Forelimb muscle (tissue), 1 donor: ENCODE measurements at regions not wholly inside any gene's neighbourhood (a gene's known extent, or its start where the extent isn't known, plus 50 kb on each side); places are given as distances from the start of the nearest gene placed in this dataset.

ENCODE experiments used
- DNase-seq: peaks from one replicate; pipeline ENCODE4 v3.0.0-alpha.2; 2013; ENCODE audit warnings: low read depth

DNA sequence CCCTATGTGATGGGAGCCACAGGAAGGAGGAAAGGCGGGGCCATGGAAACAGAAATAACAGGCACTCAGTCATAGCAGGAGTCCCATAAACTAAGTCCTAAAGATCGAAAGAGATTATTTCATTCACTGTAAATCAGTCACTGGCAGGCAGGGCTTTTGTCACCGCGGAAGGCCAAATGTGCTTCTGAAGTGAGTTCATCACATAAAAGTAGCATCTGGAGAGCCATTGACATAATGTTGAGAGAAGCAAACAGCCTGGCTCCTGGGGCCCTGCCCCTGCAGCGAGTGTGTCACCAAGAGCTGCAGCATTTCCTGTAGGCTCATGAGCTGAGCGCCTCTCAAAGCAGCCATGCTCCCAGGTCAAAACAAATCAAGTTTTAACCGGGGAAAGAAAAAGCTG is 476.2 kb downstream of the HAPSTR1 start:
- no peak for DNase-seq

DNA sequence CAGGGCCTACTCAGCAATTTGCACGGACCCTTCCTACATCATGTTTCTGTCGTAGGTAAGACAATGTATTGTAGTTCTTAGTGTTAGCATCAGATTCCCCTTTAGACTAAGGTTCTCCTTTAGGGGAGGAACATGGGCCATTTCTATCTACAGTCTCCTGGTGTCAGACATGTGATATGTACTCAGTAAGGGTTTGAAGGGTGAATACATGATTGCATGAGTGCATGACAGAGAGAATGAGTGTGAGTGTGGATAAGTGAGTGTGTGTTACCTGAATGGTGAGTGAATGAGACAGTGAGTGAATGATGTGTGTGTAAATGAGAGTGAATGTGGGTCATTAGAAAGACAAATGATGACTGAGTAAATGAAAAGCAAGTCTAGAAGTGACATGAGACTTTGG is 476.8 kb downstream of the HAPSTR1 start:
- no peak for DNase-seq

DNA sequence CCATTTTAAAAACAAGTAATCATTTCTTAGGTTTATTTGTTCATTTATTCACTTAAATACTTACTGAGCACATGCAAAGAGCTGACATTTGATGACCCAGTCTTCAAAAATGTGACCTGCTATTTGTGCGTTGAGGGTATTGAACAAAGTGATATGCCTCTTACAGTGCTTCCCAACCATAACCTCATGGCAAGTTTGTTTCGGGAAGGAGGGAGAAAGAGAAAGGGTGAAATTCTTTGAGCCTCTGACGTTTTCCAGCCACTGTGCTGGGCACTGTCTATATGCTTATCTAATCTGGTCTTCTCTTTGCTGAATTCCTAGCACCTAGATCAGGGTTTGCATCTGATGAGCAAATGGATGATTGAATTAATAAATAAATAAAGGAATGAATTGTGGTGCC is 479.1 kb downstream of the HAPSTR1 start:
- DNase-seq: no peak

DNA sequence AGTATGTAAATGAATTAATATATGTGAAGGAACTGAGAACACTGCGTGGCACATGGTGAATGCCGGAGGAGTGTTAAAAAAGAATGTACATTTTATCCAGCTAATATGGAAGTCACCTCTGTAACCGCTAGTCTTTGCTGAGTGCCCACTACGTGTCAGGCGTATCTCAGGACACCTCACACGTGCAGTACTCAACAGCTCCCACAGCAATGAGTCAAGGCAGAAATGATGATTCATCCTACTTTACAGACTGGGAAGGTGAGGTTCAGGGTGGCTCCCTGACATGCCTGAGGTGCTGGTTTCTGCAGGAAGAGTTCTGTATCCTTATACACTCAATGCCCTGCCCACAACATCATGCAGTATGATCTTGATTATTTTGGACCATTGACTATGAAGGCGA is 487.0 kb downstream of the HAPSTR1 start:
- DNase-seq: no peak

DNA sequence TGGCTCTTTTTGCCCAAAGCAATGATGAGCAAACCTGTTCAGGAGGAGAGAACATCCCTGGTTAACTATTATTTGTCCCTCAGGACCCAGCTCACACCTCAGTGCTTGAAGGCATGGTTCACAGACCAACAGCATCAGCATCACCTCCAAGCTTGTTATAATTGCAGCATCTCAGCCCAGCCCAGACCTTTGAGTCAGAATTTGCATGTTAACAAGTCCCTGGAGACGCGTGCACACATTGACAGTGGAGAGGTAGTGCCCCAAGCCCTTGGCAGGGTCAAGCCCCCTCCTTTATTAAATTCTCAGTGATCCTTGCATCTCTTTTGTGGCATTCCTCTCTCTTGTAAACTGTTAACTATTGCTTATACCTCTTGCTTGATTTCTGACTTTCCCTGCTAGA is 488.6 kb downstream of the HAPSTR1 start:
- no peak for DNase-seq

DNA sequence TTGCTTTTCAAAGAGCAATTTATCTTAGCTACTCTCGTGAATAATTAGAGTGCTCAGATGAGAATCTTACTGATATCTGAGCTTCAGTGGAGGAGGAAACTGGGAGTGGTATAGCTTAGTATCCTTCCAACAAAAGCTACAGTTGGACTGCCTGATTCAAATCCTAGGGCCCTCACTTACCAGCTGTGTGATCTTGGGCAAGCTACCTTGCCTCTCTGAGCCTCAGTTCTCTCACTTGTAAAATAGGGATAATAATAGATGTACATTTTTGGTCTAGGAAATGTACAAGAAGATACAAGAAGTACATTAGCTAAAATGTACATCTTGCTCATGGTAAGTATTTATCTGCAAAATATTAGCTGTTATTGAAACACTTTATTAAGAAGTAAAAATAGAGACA is 502.0 kb downstream of the HAPSTR1 start:
- no peak for DNase-seq

DNA sequence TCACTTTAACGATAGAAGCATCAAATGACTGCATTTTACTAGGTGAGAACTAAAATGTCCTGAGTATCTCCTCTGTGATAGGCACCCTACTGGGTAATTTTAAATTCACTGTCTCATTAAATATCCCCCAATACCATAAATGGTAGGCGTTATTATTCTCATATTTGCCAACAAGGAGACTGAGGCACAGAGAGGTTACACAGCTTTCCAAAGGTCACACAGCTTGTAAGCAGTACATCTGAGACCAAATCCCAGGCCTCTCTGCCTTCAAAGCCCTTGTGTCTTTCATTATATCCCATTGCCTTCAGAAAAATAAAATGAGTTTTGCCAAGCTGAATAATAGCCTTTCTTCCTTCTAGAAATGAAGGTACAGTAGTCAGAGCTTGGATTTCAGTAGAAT is 502.6 kb downstream of the HAPSTR1 start:
- no peak for DNase-seq

DNA sequence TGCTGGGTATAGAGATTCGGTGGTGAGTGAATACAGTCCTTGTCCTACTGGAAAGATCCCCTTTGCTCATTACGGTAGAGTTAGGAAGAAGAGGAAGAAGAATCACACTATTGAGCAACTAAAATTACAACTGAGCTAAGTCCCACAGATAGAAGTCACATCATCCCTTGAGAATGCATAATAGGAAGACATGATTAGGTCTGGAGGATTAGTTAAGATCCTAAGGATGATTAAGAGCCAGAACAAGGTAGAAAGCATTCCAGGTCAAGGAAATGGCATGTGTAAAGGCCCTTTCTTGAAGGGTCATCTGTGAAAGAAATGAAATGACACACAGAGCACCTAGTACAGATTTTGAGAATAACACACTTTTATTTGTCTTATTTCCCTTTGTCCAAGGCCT is 503.5 kb downstream of the HAPSTR1 start:
- no peak for DNase-seq

DNA sequence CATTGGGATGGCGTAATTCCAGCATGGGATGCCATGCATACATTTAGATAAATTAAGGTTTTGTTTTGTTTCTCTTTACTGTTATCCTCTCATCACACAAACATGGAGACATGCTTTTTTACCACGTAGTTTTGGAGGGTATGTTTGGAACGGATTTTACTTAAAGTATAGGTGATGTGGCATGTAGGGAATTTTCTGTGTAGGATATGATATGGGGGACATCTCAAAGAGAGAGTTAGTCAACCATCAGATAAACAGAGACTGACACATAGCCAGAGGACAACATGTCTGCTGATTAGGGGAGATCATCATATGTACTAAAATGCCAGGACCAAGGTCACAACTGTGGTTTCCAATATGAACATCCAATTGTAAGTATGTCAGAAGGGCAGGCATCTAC is 503.9 kb downstream of the HAPSTR1 start:
- no peak for DNase-seq

DNA sequence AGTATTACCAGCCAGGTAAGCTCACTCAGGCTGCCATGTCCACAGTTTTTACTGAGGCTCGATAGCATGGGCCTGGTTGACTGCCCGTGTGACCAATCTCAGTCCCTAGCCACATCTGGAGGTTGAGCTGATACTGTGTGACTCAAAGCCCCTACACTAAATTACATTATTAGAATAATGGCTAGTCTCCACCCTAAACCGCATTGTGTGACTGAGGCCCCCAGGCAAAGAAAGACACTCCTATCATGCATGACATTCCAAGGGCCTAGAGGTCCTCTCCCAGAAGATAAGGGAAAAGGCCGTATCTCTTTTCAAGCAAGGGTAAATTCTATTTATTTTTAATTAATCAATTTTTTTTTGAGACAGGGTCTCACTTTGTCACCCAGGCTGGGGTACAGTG is 505.3 kb downstream of the HAPSTR1 start:
- DNase-seq: no peak

DNA sequence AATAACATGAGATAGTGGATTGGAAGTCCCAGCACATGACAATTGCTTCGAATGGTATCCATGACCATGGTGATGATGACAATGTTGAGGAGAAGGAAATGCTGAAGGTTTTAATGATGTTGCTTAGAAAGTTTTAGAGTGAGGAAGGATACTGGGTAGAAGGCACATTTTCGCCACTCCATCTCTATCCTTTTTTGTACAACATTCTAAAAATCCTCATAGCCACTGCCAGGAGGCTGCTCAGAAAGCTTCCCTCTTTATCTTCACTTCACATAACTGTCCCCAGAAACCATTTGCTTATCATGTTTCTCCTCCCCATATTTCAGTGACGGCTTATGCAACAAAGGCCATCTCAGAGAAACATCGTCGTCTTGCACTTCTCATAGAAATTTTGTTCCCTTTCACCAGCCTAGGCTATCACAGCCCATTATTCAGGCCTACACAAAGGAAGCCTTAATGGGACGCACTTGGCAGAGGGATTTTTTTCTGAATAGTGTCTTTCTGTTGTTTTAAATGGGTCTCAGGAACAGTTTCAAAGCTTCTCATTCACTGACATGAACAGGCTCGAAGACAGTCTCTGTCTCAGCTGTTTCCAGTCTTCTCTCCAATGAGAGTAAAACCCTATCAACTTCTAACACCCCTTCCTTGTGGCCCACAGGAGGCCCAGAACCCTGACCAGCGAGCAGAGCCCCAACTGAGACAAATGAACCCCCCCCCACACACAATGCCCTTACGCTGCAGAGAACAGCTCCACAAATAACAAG is 506.7 kb downstream of the HAPSTR1 start:
- no peak for DNase-seq

DNA sequence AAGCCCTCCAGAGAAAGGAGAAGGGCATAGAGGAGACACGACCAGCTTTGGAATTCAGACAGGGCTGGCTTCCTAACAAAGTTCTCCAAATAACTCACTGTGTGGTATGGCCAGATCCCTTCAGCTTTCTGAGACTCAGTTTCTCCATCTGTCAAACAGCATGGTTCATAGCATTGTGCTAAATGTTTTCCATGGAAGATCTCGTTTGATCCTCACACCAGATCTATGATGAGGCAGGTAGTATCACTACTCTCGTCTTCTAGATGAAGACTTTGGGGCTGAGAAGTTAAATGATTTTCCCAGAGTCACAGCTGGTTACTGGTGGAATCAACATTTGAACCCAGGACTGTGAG is 507.3 kb downstream of the HAPSTR1 start:
- no peak for DNase-seq

DNA sequence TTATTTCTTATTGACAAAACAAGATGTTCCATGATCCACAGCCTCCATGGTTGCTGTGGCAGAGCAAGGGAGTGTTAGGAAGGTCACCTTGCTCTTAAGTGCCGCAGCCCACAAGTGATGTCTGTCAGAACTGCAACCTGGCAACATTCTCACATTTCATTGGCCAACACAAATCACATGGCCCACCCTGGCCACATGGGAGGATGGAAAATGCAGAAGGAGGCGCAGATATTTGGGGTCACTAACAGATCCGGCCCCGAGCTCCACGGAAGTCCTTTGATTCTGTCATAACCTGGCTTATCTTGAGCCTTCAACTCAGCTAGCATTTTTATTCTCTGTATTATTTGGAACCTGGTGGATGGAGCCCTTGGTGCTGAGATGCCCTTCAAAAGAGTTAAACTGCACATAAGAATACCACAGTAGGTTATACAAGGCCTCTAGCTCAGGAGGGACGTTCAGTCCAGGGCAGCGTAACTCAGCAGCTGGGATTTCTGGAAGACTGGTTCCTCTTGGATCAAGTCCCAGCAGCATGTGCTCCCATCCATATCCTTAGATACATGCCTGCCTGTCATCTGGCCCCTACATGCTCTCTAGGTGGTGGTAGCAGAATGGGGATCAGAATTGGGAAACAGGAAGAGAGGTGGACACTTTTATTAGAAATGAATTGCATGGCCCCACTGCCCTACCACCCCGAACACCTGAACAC is 508.1 kb downstream of the HAPSTR1 start:
- no peak for DNase-seq

DNA sequence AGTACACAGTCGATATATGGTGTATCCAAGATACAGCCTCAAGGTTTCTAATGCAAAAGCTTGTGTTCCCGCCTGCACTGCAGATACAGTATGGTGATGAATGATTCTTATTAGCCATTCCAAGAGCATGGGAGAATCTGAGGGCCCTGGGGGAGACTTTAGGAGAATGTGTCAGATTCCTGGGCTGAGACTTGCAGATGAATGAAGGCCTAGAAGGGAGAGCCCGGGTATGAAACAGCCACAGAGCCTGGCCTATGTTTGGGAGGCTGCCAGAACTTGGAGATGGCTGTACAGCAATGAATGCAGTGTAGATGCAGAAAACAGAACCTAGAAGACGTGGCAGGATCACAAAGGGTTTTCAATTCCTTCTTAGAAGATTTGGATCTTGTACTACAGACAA is 510.7 kb downstream of the HAPSTR1 start:
- no peak for DNase-seq

DNA sequence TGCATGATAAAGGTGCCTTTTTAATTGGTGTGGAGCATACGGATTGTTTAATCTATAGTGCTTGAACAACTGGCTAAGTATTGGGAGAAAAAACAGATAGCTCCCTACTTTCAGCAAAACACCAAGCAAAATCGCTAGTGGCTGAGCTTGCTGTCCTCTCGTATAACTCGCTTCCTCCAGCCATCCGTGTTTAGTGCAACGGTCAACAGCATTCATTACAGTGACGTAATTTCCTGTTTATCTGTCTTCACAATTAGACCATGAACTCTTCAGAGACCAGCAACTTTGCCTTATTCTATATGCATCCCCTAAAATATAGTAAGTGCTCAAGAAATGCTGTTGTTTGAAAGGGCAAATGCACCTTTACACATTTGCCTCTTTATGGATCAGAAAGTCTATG is 511.9 kb downstream of the HAPSTR1 start:
- no peak for DNase-seq

DNA sequence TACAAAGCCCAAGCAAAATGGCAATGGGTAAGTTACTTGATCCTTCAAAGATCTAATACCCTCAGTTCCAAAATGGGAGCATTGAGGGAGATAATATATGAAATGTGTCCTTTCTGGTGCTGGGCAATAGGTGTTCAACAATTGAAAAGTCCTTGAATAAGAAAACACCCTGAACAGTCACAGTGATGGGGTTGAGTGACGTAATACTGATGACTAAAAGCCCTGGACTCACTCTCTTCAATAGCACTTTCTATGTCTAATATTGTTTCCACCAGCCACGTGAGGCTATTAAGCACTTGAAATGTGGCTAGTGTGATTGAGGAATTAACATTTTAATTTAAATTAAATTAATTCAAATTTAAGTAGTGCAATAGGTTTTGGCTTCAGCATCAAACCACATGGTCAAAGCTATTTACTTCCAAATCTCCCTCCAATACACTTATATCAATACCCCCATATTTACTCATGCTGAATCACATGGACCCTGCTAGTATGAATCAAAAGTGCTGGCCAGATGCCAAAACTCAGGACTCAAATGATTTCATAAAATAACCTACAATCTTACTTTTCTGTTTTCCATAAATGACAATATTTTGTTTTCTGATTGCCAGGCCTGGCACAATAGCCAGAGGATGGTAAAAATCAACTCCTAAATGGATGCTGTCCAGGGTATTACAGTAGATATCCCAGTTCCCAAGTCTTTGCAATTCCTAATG is 516.2 kb downstream of the HAPSTR1 start:
- no peak for DNase-seq

DNA sequence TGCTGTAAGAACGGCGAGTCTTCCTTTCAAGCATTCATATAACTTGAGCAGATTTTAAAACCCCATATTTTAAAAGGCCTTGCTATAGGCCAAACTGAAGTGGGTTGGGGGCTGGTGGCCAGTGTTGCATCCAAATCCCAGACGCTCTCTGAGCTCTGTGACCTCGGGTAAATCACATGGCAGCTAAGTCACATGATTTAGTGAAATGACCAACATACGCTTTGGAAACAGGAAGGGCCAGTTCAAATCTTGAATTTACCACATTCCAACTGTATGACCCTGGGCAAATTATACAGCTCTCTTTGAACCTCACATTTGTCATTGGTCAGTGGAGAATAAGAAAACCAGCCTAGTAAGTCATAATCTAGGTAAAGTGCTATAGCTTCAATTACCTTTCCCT is 519.3 kb downstream of the HAPSTR1 start:
- no peak for DNase-seq

DNA sequence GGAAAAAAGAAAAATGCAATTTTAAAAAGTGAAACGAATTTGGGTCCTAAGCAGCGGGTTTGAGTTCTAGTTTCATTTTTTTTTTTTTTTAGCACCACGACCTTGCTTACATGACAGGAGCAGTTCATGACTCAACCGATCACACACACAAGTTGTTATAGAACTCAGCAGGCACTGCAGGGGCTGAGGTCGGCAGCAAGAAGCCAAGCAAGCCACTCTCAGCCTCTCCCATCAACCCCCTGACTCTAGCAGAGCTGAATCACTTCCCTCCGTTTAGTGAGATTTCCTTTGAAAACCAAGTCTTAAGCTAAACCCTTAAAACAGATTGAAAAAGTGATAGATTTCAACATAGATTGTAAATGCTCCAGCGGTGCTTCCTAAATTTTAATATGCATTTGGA is 520.8 kb downstream of the HAPSTR1 start:
- no peak for DNase-seq

DNA sequence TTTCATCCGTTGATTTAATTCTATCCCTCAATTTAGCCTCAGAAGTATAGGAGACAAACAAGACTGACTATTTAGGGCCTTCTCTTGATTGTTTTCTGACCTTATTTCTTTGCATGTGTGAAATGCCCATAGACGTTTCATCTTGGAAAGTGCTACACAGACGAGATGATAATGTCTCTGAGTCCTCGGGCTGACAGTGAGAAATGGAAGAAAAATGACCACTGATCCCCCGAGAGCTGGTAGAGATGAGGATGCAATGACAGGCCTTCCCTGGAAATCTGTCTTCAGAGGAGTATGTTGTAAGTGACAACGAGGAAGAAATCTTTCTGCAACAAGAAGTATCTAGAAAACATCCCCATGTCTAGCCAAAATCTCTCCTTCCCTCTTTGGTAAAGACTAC is 522.9 kb downstream of the HAPSTR1 start:
- DNase-seq: no peak

DNA sequence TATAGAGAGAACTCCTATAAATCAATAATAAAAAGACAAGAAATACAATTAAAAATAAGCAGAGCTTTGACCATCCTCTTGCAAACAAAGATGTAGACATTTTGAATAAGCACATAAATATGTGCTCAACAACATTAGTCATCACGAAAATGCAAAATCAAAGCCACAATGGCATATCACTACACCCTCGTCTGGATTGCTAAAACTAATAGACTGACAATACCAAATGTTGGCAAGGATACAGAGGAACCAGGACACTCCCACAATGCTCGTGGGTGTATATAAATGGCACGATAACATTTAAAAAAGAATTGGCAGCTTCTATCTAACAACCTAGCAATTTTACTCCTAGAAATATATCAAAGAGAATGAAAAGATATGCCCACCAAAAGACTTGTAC is 530.8 kb downstream of the HAPSTR1 start:
- no peak for DNase-seq

DNA sequence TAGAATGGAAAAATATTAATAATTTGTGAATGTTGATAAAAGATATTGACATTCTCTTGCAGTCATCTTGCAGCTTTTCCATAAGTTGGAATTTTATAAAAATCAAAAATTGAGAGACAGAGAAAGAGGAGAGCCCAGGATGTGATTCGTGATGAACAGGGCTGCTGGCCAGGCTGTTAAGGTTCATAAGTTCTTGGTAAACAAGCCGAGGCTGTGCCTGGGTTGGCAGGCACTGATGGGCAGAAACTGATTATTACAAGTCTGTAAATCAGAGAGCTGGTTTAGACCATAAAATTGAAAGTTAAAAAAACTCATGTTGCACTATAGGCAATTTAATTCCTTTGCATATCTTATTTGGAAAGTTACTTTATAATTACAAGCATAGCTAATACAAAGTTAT is 533.7 kb downstream of the HAPSTR1 start:
- DNase-seq: no peak

DNA sequence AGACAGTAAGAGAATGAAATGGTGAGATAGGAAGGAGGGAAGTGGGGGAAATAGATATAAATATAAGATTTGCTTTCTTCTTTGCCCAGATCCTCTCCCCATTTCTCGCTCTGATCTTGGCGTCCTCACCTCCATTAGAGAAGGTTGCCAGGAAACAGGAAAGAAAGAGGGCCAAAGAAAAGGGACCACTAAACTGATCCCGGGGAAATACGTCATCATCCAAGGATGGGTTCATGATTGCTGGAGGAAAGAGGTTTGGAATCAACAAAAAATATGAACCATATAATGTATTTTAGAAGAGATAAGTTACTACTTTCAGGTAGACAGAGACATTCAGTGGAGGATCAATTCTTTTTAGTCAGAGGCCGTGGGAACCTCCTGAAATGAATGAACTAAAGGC is 536.0 kb downstream of the HAPSTR1 start:
- DNase-seq: no peak

DNA sequence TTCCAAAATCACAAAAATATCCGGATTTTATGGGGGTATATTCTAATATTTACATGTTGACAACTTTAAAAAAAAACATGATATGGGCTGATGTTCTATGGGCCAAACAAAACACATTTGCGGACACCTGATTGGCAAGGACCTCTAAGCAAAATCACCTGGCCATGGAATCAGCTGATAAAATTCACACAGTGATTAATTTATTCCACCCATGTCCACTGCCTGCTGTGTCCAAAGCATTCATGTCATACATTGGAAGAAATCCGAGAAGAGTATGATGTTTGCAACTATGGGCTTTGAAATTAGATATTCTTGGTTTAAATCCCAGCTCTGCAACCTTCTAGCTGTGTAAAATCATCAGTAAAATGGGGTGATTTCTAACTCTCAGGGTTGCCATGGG is 538.7 kb downstream of the HAPSTR1 start:
- DNase-seq: no peak
